T-helper 17 cell (primary cell): ENCODE measurements at regions not wholly inside any gene's neighbourhood (a gene's known extent, or its start where the extent isn't known, plus 50 kb on each side); places are given as distances from the start of the nearest gene placed in this dataset.

Source experiments
- ATAC-seq: fragments of 150-1000 bp; cut with Tn5 transposase; 2 replicates; pipeline ENCODE4 v1.10.0; 2021; ENCODE audit warnings: mild to moderate bottlenecking, moderate library complexity
- DNase-seq, 3 donors: peaks; one replicate each; pipeline versions ENCODE4 v3.0.0 to v3.0.0-alpha.2; 2020 to 2021
- H3K9me3 ChIP-seq: one replicate; pipeline ENCODE4 v1.7.0; 2013; ENCODE audit warnings: low read length, mild to moderate bottlenecking; ENCODE audit not compliant: control insufficient read depth, poor library complexity, severe bottlenecking
- H3K27ac Mint-ChIP-seq: one replicate; pipeline ENCODE4 v1.8.0; 2022; ENCODE audit warnings: mild to moderate bottlenecking, moderate library complexity, mixed read lengths
- H3K27me3 Mint-ChIP-seq: one replicate; pipeline ENCODE4 v1.8.0; 2022; ENCODE audit warnings: mixed read lengths
- H3K36me3 Mint-ChIP-seq: one replicate; pipeline ENCODE4 v1.8.0; 2022; ENCODE audit warnings: low read depth, mixed read lengths
- H3K4me1 Mint-ChIP-seq: one replicate; pipeline ENCODE4 v1.8.0; 2022; ENCODE audit warnings: mild to moderate bottlenecking, mixed read lengths
- H3K4me3 Mint-ChIP-seq: one replicate; pipeline ENCODE4 v1.8.0; 2022; ENCODE audit warnings: mild to moderate bottlenecking, moderate library complexity, mixed read lengths

DNA sequence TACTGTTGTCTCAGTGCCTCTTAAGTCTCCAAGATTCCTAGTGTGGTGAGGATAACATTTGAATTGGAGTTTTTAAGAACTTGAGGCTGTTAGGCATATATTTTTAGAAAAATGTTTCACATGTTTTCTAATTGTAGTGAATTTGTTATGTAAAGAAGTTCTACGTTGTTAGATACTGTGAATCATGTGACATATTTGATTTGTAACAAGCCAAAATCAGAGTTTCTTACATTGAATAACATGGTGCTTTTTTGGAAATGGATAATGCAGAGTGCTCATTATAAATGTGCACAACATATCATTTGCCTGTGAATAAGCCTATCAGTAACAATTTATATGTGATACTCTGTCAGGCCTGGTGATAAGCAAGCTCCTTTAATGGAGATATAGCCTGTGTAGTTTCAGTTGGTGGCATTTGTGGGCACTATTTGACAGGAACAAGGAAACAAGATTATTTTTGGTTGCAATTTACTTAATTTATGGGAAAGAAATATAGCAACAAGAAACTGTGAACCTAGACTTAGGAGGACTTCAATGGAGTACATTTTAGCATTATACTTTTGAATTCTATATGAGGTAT lies 328.8 kb downstream of the ARPP21 start:
- DNase-seq (no peak), ATAC-seq (no peak)
- no peaks in the 10 kb centered on the region for H3K9me3 ChIP-seq
- Mint-ChIP-seq H3K27me3 (no peaks in the 10 kb centered on the region), H3K4me3 (no peak overlapping the region), H3K4me1 (no peaks in the 10 kb centered on the region), H3K36me3 (no peaks in the 10 kb centered on the region), H3K27ac (no peak overlapping the region)

DNA sequence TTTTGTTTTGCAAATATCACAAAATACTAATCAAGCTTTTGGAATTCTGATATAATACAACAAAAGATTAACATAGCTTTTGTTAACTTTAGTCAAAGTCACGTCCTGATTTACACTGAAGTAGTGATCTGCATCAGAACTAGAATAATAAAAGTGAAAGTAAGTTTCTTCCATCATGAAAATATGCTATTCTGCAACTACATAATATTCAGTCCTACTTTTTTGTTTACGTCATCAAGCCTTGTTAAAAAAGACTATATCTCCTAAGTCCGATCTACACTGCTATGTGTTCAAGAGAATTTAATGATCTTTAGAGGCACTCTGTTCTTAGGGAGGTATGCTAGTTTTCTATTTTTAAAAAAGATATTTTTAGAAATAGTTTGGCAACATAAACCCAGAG lies 330.1 kb downstream of the ARPP21 start:
- Mint-ChIP-seq H3K27ac (no peak overlapping the region), H3K4me1 (no peaks in the 10 kb centered on the region), H3K27me3 (no peaks in the 10 kb centered on the region), H3K4me3 (no peak overlapping the region), H3K36me3 (no peaks in the 10 kb centered on the region)
- DNase-seq (no peak), ATAC-seq (no peak)
- no peaks in the 10 kb centered on the region for H3K9me3 ChIP-seq

DNA sequence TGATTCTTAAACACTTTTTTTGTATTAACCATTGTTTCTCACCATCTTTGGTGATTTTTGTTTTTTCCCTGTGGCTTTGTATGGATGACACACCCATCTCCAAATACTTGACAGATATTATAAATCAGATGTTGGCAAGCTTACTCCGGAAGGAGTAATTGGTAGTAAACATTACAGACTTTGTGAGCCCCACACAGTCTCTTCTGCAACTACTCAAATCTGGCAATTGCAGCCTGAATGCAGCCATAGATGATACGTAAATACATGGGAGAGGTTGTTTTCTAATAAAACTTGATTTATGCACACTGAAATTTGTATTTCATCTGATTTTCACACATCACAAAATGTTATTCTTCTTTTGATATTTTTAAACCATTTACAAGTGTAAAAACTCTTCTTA lies 331.5 kb downstream of the ARPP21 start:
- Mint-ChIP-seq H3K27ac (no peak overlapping the region), H3K27me3 (no peaks in the 10 kb centered on the region), H3K4me1 (no peaks in the 10 kb centered on the region), H3K36me3 (no peaks in the 10 kb centered on the region), H3K4me3 (no peak overlapping the region)
- no peak for DNase-seq
- no peaks in the 10 kb centered on the region for H3K9me3 ChIP-seq
- ATAC-seq: no peak

DNA sequence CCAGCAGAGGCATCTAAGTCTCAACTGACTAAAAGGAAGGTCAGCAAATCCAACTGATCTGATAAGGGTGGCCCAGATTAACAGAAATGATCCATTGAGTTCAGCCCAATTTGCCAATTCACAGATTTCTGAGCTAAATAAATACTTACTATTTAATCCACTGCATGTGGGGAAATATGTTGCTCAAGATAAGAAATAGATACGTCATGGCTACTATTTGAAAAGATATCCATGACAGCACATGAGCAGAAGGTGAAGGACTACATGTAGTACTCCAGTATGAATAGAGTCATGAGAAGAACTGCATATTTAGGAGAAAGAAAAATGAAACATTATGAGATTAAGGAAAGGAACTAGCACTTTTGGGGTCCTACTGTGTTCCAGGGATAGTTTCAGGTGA lies 332.4 kb downstream of the ARPP21 start:
- no peaks in the 10 kb centered on the region for H3K4me1 Mint-ChIP-seq
- H3K4me3 Mint-ChIP-seq: no peak overlapping the region
- no peaks in the 10 kb centered on the region for H3K9me3 ChIP-seq
- no peak for DNase-seq
- ATAC-seq: no peak
- no peaks in the 10 kb centered on the region for H3K36me3 Mint-ChIP-seq
- H3K27ac Mint-ChIP-seq: no peak overlapping the region
- H3K27me3 Mint-ChIP-seq: no peaks in the 10 kb centered on the region

DNA sequence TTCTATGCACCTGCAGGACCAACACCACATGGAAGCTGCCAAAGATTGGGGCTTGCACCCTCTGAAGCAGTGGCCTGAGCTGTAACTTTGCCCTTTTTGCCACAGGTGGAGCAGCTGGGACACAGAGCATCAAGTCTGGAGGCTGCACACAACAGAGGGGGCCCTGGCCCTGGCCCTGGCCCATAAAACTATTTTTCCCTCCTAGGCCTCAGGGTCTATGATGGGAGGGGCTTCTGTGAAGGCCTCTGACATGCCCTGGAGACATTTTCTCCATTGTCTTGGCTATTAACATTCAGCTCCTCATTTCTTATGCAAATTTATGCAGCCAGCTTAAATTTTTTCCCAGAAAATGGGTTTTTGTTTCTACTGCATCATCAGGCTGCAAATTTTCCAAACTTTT lies 335.5 kb downstream of the ARPP21 start:
- no peaks in the 10 kb centered on the region for H3K4me1 Mint-ChIP-seq
- H3K27ac Mint-ChIP-seq: no peak overlapping the region
- H3K27me3 Mint-ChIP-seq: no peaks in the 10 kb centered on the region
- ATAC-seq: no peak
- no peak for DNase-seq
- H3K36me3 Mint-ChIP-seq: no peaks in the 10 kb centered on the region
- H3K9me3 ChIP-seq: no peaks in the 10 kb centered on the region
- no peak overlapping the region for H3K4me3 Mint-ChIP-seq

DNA sequence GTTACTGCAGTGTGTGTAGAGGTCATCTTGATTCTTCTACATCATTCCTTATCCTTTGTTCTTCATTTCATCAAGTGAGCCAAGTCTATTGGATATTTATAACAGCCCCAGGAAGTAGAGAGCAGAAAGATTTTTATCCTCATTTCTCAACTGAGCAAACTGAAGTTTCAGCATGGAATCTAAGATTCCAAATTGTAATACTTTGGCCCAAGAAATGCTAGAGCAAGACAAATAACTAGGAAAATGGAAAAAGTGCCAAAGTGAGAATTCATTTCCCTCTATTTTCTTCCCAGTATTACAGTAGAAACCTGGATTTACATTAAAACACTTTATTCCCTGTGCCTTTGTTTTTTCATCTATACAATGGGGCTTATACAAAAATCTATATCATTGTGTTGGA lies 346.8 kb downstream of the ARPP21 start:
- DNase-seq: no peak
- Mint-ChIP-seq H3K36me3 (no peaks in the 10 kb centered on the region), H3K4me3 (no peak overlapping the region), H3K27ac (no peak overlapping the region), H3K4me1 (no peaks in the 10 kb centered on the region), H3K27me3 (no peaks in the 10 kb centered on the region)
- ATAC-seq: no peak
- no peaks in the 10 kb centered on the region for H3K9me3 ChIP-seq

DNA sequence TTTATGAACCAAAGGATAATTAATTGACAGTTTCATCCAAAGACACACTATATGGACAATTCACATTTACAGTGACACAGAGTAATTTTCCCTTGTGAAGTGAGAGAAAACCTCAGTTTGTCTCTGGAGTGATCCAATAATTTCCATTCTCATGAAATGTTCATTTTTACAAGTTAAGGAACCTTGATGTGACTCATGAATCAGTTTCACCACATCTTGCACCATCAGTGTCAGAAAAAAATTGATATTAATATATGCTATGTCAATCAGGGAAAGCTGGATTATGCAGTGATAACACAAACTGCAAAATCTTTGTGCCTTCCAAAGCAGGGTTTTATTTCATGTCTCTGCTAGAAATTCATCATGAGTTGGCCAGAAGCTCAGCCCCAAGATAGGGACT lies 348.1 kb downstream of the ARPP21 start:
- Mint-ChIP-seq H3K4me3 (no peak overlapping the region), H3K27me3 (no peaks in the 10 kb centered on the region), H3K27ac (no peak overlapping the region), H3K4me1 (no peaks in the 10 kb centered on the region), H3K36me3 (no peaks in the 10 kb centered on the region)
- H3K9me3 ChIP-seq: no peaks in the 10 kb centered on the region
- ATAC-seq: no peak
- DNase-seq: no peak

DNA sequence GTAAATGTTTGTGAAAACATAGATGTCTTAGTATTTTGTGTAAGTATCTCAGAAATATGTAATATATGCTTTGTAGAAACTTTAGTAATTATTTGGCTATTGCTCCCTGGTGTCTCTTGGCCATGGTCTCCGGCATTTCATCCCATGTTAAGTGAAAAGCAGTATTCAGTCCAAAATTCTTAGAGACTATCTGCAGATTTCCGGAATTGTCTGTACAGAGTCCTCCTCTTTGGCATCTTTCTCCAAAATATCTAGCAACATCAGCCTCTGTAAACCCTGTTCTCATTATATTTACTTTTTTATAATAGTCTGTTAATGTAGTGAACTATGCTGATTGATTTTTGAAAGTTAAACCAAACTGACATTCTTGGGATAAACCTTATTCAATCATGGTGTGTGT lies 352.7 kb downstream of the ARPP21 start:
- Mint-ChIP-seq H3K36me3 (no peaks in the 10 kb centered on the region), H3K4me3 (no peak overlapping the region), H3K4me1 (no peaks in the 10 kb centered on the region), H3K27me3 (no peaks in the 10 kb centered on the region), H3K27ac (no peak overlapping the region)
- no peaks in the 10 kb centered on the region for H3K9me3 ChIP-seq
- DNase-seq (no peak), ATAC-seq (no peak)

DNA sequence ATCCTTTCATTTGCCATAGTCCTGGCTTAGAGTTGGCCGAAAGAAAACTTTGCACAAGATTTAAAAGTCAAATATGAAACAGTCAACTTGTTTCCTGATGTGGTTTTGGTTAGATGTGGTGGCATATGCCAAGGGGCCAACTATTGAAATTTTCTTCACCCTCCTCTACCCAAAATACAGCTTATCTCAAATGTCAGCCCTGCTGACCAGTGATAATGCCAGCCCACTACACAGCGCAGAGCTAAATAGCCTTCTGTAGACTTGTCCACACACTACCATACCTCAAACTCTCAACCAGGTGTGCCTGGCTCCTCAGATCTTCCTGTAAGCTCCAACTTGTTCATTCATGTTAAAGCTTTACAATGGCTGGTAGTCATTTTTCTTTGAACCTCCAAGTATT lies 368.5 kb upstream of the STAC start:
- ATAC-seq (no peak), DNase-seq (no peak)
- H3K9me3 ChIP-seq: no peaks in the 10 kb centered on the region
- Mint-ChIP-seq H3K4me1 (no peaks in the 10 kb centered on the region), H3K27me3 (no peaks in the 10 kb centered on the region), H3K36me3 (no peaks in the 10 kb centered on the region), H3K4me3 (no peak overlapping the region), H3K27ac (no peak overlapping the region)

DNA sequence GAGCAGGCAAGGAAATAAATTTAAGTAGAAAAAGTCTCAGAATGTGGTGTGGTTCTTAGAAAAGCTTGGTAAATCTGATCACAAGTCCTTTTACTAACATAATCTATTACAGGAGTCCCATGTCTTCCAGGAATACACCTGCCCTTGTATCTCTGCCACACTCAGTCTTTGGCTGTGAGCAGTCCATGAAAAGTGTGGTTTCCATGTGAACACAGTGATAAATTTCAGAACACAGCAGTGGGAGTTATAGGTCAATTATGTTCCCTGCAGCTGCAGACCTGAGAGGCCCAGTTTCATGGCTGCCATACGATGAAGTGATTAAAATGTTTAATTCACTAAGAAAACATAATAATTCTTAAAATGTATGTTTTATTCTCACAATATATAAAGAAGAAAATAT lies 366.9 kb upstream of the STAC start:
- no peaks in the 10 kb centered on the region for H3K27me3 Mint-ChIP-seq
- DNase-seq: no peak
- H3K9me3 ChIP-seq: no peaks in the 10 kb centered on the region
- no peak overlapping the region for H3K27ac Mint-ChIP-seq
- no peaks in the 10 kb centered on the region for H3K4me1 Mint-ChIP-seq
- H3K36me3 Mint-ChIP-seq: no peaks in the 10 kb centered on the region
- ATAC-seq: no peak
- H3K4me3 Mint-ChIP-seq: no peak overlapping the region

DNA sequence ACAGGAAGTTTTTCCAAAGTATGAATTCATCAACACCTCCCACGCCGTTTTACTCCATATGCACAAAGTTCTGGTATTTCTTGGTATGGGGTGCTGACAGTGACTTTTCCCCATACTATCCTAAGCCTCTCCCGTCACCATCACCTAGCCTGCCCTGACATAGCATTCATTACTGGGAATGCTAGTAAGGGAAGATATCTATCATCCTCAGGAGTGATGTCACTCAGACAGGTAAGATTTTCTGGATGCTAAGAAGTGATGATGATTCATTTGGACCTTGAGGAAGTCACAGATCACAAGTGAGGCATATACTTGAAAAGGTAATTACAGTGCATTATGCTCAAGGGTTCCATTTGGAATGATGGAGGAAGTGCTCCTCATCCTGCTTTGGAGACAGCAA lies 355.1 kb upstream of the STAC start:
- DNase-seq (no peak), ATAC-seq (no peak)
- no peak overlapping the region for H3K27ac Mint-ChIP-seq
- H3K9me3 ChIP-seq: peaks cover 3% of the 10 kb centered on the region
- no peaks in the 10 kb centered on the region for H3K4me1 Mint-ChIP-seq
- no peaks in the 10 kb centered on the region for H3K27me3 Mint-ChIP-seq
- H3K36me3 Mint-ChIP-seq: no peaks in the 10 kb centered on the region
- H3K4me3 Mint-ChIP-seq: no peak overlapping the region

DNA sequence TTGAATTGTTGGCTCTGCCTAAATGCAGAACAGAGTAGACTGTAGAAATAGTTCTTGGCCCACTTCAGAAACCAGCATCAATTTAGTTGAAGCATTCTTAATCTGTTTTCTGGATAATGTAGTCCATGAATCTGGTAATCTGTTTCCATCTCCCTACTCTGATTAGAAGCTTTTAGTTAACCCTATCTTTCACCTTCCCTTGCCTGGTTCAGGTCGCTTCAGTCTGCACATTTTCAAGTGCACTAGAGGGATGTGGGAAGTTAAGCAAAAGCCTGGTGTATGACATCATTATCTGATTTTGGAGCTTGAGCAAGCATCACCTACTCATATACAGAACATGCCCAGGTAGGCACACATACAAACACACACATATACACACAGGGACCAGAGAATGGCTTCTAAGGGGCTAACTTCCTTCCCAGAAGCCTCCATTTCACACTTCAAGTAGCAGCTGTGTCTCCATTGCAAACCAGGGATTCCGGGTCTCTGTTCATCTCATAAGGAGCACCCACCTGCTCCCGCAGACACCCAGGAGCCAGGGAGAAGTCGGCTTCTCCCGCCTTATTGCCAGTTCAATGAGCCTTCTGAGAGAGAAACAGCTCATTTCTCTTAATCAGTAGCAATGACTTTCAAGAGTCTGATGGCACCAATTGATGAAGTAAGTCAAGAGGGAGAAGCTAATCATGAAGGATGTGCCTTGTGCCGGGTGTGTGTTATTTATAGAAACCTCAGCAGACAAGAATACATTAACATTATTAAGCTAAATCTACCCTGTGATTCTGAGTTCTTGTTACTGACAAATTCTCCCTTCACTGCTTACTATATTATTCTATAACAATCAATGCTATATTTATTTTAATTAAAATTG lies 347.9 kb upstream of the STAC start:
- H3K36me3 Mint-ChIP-seq: no peaks in the 10 kb centered on the region
- no peak overlapping the region for H3K27ac Mint-ChIP-seq
- H3K9me3 ChIP-seq: peaks cover 3% of the 10 kb centered on the region
- no peak for ATAC-seq
- H3K4me1 Mint-ChIP-seq: no peaks in the 10 kb centered on the region
- H3K4me3 Mint-ChIP-seq: no peak overlapping the region
- no peaks in the 10 kb centered on the region for H3K27me3 Mint-ChIP-seq
- DNase-seq: no peak

DNA sequence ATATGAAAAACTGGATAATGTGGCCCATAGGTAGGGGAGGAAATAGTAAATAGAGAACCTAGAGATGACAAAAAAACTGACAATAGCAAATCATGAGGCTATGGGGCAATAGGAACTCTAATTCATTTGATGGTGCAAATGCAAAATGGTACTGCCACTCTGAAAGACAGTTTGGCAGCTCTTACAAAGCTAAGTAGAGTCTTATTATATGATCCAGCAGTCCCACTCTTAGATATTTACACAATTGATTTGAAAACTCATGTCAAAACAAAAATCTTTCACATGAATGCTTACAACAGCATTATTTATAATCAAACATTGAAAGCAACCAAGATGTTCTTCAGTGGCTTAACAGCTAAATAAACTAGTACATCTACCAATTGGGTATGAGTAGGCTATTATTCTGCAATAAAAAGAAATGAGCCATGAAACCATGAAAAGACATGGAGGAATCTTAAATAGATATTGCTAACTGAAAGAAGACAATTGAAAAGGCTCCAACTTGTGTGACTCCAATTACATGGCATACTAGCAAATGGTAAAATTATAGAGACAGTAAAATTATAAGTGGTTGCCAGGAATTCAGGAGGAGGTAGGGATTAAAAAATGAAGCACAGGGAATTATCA lies 321.8 kb upstream of the STAC start:
- no peak overlapping the region for H3K27ac Mint-ChIP-seq
- no peak overlapping the region for H3K4me3 Mint-ChIP-seq
- DNase-seq (no peak), ATAC-seq (no peak)
- H3K4me1 Mint-ChIP-seq: no peaks in the 10 kb centered on the region
- H3K9me3 ChIP-seq: no peaks in the 10 kb centered on the region
- no peaks in the 10 kb centered on the region for H3K36me3 Mint-ChIP-seq
- no peaks in the 10 kb centered on the region for H3K27me3 Mint-ChIP-seq

DNA sequence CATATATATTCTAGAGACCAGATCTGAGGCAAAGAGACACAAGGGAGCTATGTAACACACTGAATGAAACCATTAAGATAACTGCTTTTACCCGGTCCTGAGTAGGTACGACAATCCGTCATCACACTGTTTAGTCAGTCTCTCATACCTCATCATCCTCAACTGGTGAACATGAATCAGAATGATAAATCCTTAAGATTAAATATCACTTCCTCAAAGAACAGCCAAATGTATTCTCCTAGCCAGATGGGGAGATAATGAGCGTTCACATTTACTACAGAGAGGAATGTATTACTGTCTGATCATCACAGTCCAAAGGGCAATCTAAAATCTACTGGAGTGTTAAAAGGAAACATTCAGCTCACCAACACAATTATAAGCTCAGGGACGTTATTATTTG lies 319.4 kb upstream of the STAC start:
- Mint-ChIP-seq H3K36me3 (no peaks in the 10 kb centered on the region), H3K27ac (no peak overlapping the region), H3K4me3 (no peak overlapping the region), H3K27me3 (no peaks in the 10 kb centered on the region), H3K4me1 (no peaks in the 10 kb centered on the region)
- H3K9me3 ChIP-seq: no peaks in the 10 kb centered on the region
- no peak for ATAC-seq
- DNase-seq: no peak
